Fibroblast of upper back skin (primary cell): ENCODE measurements at regions not wholly inside any gene's neighbourhood (a gene's known extent, or its start where the extent isn't known, plus 50 kb on each side); places are given as distances from the start of the nearest gene placed in this dataset.
"Not testable (repeated sequence)": the region's sequence is repeated elsewhere in the genome, so short reads cannot be mapped to it uniquely, and the experiment has no call there.

ENCODE experiments used
- DNase-seq: peaks from one replicate; pipeline ENCODE4 v3.0.0-alpha.2; 2013

- no peak for DNase-seq
Observed at GRCh38 chr1:112855152-112855828, 100.7 kb downstream of the SLC16A1 start.

GRCh38 chr1:112854368-112854984, 101.5 kb downstream of the SLC16A1 start:
- not testable (repeated sequence) for DNase-seq

- DNase-seq = not testable (repeated sequence)
Observed at GRCh38 chr1:112853915-112854314, 102.1 kb downstream of the SLC16A1 start.

GRCh38 chr1:112852934-112853333, 103.1 kb downstream of the SLC16A1 start:
- DNase-seq = no peak

- DNase-seq = no peak
Observed at GRCh38 chr1:112852276-112852675, 103.7 kb downstream of the SLC16A1 start.

GRCh38 chr1:112850034-112850757, 105.8 kb downstream of the SLC16A1 start:
- no peak for DNase-seq

GRCh38 chr1:112849425-112850033, 106.5 kb downstream of the SLC16A1 start:
- peak; percentile 27 for DNase-seq

- no peak for DNase-seq
Observed at GRCh38 chr1:112841825-112842224, 114.2 kb downstream of the SLC16A1 start.

GRCh38 chr1:112840631-112841624, 115.1 kb downstream of the SLC16A1 start:
- no peak for DNase-seq

- no peak for DNase-seq
Observed at GRCh38 chr1:112836642-112837041, 119.4 kb downstream of the SLC16A1 start.

GRCh38 chr1:112833806-112834205, 118.7 kb upstream of the PPM1J start:
- peak; percentile 11 for DNase-seq

- DNase-seq = not testable (repeated sequence)
Observed at GRCh38 chr1:112832259-112832658, 117.1 kb upstream of the PPM1J start.

GRCh38 chr1:112829691-112830090, 114.6 kb upstream of the PPM1J start:
- DNase-seq = not testable (repeated sequence)

- DNase-seq = no peak
Observed at GRCh38 chr1:112828716-112829115, 113.6 kb upstream of the PPM1J start.

GRCh38 chr1:112827391-112827790, 112.3 kb upstream of the PPM1J start:
- not testable (repeated sequence) for DNase-seq

GRCh38 chr1:112826217-112826944, 111.2 kb upstream of the PPM1J start:
- no peak for DNase-seq

GRCh38 chr1:112825563-112826216, 110.6 kb upstream of the PPM1J start:
- not testable (repeated sequence) for DNase-seq

- DNase-seq = not testable (repeated sequence)
Observed at GRCh38 chr1:112825075-112825474, 109.9 kb upstream of the PPM1J start.

- DNase-seq = not testable (repeated sequence)
Observed at GRCh38 chr1:112821307-112822063, 106.4 kb upstream of the PPM1J start.
